ENCODE measurements at regions not wholly inside any gene's neighbourhood (a gene's known extent, or its start where the extent isn't known, plus 50 kb on each side); places are given as distances from the start of the nearest gene placed in this dataset.
"Not testable (repeated sequence)": the region's sequence is repeated elsewhere in the genome, so short reads cannot be mapped to it uniquely, and the experiment has no call there.

DNA sequence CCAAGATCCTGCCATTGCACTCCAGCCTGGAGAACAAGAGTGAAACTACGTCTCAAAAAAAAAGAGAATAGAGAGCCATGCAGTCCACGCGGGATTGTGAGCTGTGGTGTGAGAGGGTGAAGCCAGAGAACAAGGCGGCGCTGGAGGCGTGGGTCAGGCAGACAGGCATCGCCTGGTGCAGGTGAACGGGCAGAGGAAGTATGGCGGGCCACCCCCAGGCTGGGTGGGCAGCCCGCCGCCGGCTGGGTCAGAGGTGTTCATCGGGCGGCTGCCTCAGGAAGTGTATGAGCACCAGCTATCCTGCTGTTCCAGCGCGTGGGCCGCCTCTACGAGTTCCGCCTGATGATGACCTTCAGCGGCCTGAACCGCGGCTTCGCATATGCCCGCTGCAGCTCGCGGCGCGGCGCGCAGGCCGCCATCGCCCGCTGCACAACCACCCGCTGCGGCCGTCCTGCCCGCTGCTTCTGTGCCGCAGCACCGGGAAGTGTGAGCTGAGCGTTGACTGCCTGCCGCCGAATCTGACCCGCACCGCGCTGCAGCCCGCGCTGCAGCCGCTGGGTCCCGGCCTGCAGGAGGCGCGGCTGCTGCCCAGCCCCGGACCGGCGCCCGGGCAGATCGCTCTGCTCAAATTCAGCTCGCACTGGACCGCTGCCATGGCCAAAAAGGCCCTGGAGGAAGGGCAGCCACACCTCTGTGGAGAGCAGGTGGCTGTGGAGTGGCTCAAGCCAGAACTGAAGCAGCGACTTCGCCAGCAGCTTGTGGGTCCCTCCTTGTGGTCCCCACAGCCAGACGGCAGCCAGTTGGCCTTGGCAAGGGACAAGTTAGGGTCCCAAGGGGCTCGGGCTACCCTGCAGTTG is 95.5 kb upstream of the PLEKHM1 start:
- TF ChIP-seq, protein P1, sequence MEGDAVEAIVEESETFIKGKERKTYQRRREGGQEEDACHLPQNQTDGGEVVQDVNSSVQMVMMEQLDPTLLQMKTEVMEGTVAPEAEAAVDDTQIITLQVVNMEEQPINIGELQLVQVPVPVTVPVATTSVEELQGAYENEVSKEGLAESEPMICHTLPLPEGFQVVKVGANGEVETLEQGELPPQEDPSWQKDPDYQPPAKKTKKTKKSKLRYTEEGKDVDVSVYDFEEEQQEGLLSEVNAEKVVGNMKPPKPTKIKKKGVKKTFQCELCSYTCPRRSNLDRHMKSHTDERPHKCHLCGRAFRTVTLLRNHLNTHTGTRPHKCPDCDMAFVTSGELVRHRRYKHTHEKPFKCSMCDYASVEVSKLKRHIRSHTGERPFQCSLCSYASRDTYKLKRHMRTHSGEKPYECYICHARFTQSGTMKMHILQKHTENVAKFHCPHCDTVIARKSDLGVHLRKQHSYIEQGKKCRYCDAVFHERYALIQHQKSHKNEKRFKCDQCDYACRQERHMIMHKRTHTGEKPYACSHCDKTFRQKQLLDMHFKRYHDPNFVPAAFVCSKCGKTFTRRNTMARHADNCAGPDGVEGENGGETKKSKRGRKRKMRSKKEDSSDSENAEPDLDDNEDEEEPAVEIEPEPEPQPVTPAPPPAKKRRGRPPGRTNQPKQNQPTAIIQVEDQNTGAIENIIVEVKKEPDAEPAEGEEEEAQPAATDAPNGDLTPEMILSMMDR (IDR thresholded peaks at IDR 0.05), result not testable (repeated sequence)
- not testable (repeated sequence) for TF ChIP-seq EZH2 (IDR thresholded peaks at IDR 0.05; ENCODE audit: borderline replicate concordance, insufficient read depth, low read depth, low read length, poor library complexity, severe bottlenecking)
